ENCODE measurements at regions not wholly inside any gene's neighbourhood (a gene's known extent, or its start where the extent isn't known, plus 50 kb on each side); places are given as distances from the start of the nearest gene placed in this dataset.

GRCh38 chr5:156149213-156149612, 177.8 kb upstream of the SGCD start:
- DNase-seq = no peak

GRCh38 chr5:156153602-156154001, 173.4 kb upstream of the SGCD start:
- DNase-seq = no peak

GRCh38 chr5:156154757-156155156, 172.2 kb upstream of the SGCD start:
- no peak for DNase-seq

- DNase-seq = no peak
Measured at GRCh38 chr5:156155598-156155997, 171.4 kb upstream of the SGCD start.

GRCh38 chr5:156164306-156164705, 162.7 kb upstream of the SGCD start:
- DNase-seq = no peak

- no peak for DNase-seq
Measured at GRCh38 chr5:156169495-156169894, 157.5 kb upstream of the SGCD start.

GRCh38 chr5:156170351-156170961, 156.5 kb upstream of the SGCD start:
- DNase-seq = no peak

GRCh38 chr5:156174225-156174624, 152.7 kb upstream of the SGCD start:
- no peak for DNase-seq

GRCh38 chr5:156178117-156178516, 148.8 kb upstream of the SGCD start:
- DNase-seq = no peak

- DNase-seq = peak; percentile 40
Measured at GRCh38 chr5:156181656-156182055, 145.3 kb upstream of the SGCD start.

- DNase-seq = peak; percentile 25
Measured at GRCh38 chr5:156182174-156182967, 144.6 kb upstream of the SGCD start.

- no peak for DNase-seq
Measured at GRCh38 chr5:156186760-156187159, 140.2 kb upstream of the SGCD start.

GRCh38 chr5:156188016-156188415, 138.9 kb upstream of the SGCD start:
- DNase-seq = no peak

- no peak for DNase-seq
Measured at GRCh38 chr5:156189628-156190027, 137.3 kb upstream of the SGCD start.

- DNase-seq = no peak
Measured at GRCh38 chr5:156191547-156191946, 135.4 kb upstream of the SGCD start.

- DNase-seq = no peak
Measured at GRCh38 chr5:156197042-156197635, 129.8 kb upstream of the SGCD start.

- no peak for DNase-seq
Measured at GRCh38 chr5:156199045-156199444, 127.9 kb upstream of the SGCD start.

- no peak for DNase-seq
Measured at GRCh38 chr5:156200938-156201787, 125.8 kb upstream of the SGCD start.

GRCh38 chr5:156201788-156202403, 125.1 kb upstream of the SGCD start:
- no peak for DNase-seq

- DNase-seq = no peak
Measured at GRCh38 chr5:156208271-156208670, 118.7 kb upstream of the SGCD start.

- peak; percentile 33 for DNase-seq
Measured at GRCh38 chr5:156218367-156219158, 108.4 kb upstream of the SGCD start.

GRCh38 chr5:156219483-156220005, 107.4 kb upstream of the SGCD start:
- peak; percentile 88 for DNase-seq
